Uterus (tissue), 3 donors: ENCODE measurements at regions not wholly inside any gene's neighbourhood (a gene's known extent, or its start where the extent isn't known, plus 50 kb on each side); places are given as distances from the start of the nearest gene placed in this dataset.

Experiments used
- DNase-seq, 2 donors: peaks; one replicate each; pipeline ENCODE4 v3.0.0-alpha.2; 2019 to 2020
- H3K27ac ChIP-seq, 2 donors: fragments of 200-600 bp; sonication (generic); 1 replicate in 1 of 2; 2 replicates in 1 of 2; pipeline ENCODE4 v1.5.1; 2016 to 2018
- H3K27me3 ChIP-seq, 2 donors: fragments of 200-600 bp; sonication (generic); one replicate each; pipeline ENCODE4 v1.5.1; 2018 to 2019; ENCODE audit warnings: control low read depth in 1 of 2
- H3K36me3 ChIP-seq, 2 donors: fragments of 200-600 bp; sonication (generic); one replicate each; pipeline ENCODE4 v1.5.1; 2019; ENCODE audit warnings: control low read depth in 1 of 2
- H3K4me1 ChIP-seq, 2 donors: fragments of 200-600 bp; sonication (generic); one replicate each; pipeline ENCODE4 v1.5.1; 2018 to 2019; ENCODE audit warnings: control low read depth in 1 of 2
- H3K4me3 ChIP-seq, 2 donors: fragments of 200-600 bp; sonication (generic); 1 replicate in 1 of 2; 2 replicates in 1 of 2; pipeline ENCODE4 v1.5.1; 2018 to 2019; ENCODE audit warnings: mild to moderate bottlenecking in 1 of 2
- H3K9me3 ChIP-seq, 2 donors: fragments of 200-600 bp; sonication (generic); one replicate each; pipeline ENCODE4 v1.5.1; 2019; ENCODE audit warnings: control low read depth in 1 of 2
- POLR2A ChIP-seq, 2 donors: fragments of 450-650 bp; IDR thresholded peaks; one replicate each; pipeline ENCODE4 v1.6.1; 2016; ENCODE audit warnings: antibody characterized with exemption in 2 of 2, mild to moderate bottlenecking in 1 of 2, moderate library complexity in 1 of 2
- intact Hi-C: fragments of 100-400 bp; cut with DNase I; formaldehyde crosslinking; loops from one replicate; pipeline ENCODE4 v1.15.1; 2023; ENCODE audit warnings: low total_unique reads
- TF ChIP-seq, protein P1 (sequence below), 4 experiments: fragments of 200-600 bp in 2 of 4; fragments of 450-650 bp in 2 of 4; sonication (generic) in 2 of 4; IDR thresholded peaks; one replicate each; pipeline ENCODE4 v1.5.1; 2016 to 2019; ENCODE audit warnings: antibody characterized with exemption in 4 of 4, mild to moderate bottlenecking in 2 of 4, moderate library complexity in 1 of 4
- donor health status: DM: yes; HTN: yes; CAD: no.

DNA sequence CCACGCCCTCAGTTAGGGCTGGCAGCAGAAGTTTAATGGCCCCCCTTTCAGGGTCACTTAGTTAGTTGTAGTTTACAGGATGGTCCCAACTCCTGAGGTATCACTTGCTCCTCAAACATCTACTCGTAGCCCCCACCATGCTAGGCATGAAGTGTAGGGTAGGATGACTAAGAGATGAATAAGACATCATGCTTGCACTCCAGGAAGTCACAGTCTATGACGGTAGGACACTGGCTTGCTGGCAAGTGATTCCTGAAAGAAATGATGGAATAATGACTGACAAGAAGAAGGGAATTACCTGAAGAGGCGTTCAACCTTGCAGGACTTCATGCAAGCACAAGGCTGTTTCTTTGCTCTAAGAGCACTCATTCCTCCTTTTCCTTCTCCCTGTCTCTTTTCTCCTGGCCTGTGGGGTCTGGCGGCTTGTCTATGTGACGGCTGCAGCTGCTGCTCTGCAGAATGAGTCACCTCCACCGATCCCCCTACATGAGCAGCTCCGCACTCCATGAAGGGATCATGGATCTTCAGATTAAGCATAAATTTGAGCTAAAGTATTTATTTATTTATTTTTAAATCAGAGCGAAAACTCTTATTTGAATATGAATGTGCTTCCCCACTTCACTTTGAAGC is 82.9 kb upstream of the BOC start:
- intact Hi-C loops, result loop anchor here (10.0 kb wide), 1 partner anchor 64 kb away; no protein-coding TSS in a partner anchor
- no peak for TF ChIP-seq POLR2A (IDR thresholded peaks at IDR 0.05)
- TF ChIP-seq, protein P1, sequence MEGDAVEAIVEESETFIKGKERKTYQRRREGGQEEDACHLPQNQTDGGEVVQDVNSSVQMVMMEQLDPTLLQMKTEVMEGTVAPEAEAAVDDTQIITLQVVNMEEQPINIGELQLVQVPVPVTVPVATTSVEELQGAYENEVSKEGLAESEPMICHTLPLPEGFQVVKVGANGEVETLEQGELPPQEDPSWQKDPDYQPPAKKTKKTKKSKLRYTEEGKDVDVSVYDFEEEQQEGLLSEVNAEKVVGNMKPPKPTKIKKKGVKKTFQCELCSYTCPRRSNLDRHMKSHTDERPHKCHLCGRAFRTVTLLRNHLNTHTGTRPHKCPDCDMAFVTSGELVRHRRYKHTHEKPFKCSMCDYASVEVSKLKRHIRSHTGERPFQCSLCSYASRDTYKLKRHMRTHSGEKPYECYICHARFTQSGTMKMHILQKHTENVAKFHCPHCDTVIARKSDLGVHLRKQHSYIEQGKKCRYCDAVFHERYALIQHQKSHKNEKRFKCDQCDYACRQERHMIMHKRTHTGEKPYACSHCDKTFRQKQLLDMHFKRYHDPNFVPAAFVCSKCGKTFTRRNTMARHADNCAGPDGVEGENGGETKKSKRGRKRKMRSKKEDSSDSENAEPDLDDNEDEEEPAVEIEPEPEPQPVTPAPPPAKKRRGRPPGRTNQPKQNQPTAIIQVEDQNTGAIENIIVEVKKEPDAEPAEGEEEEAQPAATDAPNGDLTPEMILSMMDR (IDR thresholded peaks at IDR 0.05), result no peak
- H3K27me3 ChIP-seq, result no peaks in the 10 kb centered on the region
- DNase-seq, result no peak
- no peak overlapping the region for H3K4me3 ChIP-seq
- no peak overlapping the region for H3K27ac ChIP-seq
- no peaks in the 10 kb centered on the region for H3K36me3 ChIP-seq
- no peaks in the 10 kb centered on the region for H3K4me1 ChIP-seq
- no peaks in the 10 kb centered on the region for H3K9me3 ChIP-seq

DNA sequence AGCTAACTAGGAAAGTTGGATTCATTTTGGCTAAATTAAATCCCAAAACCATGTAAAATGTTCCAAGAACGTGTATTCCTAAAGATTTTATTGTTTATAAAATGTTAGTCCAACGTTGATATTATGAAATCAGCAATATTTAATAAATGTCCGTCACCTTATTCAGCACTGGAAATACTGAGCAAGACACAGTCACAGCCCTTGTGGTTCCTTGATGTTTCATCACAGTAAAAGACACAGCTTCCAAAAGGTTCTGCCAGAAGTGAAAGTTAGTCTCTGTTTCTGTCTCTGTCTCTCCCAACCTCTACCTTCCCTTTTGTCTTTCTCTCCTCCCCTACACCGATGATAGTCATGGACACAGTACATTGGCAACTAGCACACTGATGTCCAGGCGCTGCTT is 82.2 kb upstream of the BOC start:
- no peaks in the 10 kb centered on the region for H3K36me3 ChIP-seq
- no peak for DNase-seq
- no peaks in the 10 kb centered on the region for H3K4me1 ChIP-seq
- no peak overlapping the region for H3K27ac ChIP-seq
- no peak overlapping the region for H3K4me3 ChIP-seq
- H3K27me3 ChIP-seq, result no peaks in the 10 kb centered on the region
- TF ChIP-seq, protein P1 (IDR thresholded peaks at IDR 0.05), result no peak
- H3K9me3 ChIP-seq, result no peaks in the 10 kb centered on the region
- intact Hi-C loops, result loop anchor here (10.0 kb wide), 1 partner anchor 64 kb away; no protein-coding TSS in a partner anchor

DNA sequence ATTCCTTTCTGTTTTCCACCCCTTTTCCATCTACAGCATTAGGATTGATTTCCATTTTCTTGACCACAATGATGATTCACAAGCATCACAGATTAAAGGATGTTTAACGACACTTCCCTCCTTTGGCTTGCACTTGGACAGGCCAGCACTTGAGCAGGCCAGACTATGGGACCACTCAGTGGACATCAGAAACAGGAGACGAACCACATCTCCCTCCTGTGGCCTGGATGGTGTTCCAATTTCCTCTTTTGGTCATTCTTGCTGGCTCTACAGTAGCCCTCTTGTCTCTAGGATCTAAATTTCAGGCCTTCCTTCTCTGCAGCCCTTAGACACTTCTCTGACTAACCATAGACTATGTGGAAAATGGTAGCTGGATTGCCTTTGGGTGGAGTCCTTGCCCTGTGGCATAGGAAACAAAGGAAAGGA is 78.8 kb upstream of the BOC start:
- Histone ChIP-seq H3K27me3 (no peaks in the 10 kb centered on the region), H3K36me3 (no peaks in the 10 kb centered on the region), H3K4me3 (no peak overlapping the region), H3K27ac (no peak overlapping the region), H3K9me3 (no peaks in the 10 kb centered on the region), H3K4me1 (no peaks in the 10 kb centered on the region)
- intact Hi-C loops, result no loop called here
- TF ChIP-seq, protein P1 (IDR thresholded peaks at IDR 0.05), result no peak
- no peak for TF ChIP-seq POLR2A (IDR thresholded peaks at IDR 0.05)
- DNase-seq, result no peak

DNA sequence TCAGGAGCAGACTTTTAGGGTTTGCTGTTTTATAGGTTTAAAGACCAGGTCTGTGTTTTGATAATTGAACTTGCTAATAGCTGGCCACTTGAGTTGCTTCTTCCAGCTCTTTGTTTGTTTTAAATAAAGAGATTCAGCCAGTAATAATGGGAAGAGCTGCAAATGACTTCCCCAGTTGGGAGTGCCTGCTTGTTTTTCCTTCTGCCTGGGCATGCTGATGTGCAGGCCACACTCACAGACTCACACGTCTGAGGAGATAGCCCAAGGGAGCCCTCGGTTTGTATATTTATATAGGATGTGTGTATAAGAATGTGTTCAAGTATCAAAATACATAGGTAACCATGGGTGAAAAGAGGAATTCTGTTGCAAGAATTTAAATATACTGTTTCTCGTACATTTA is 78.2 kb upstream of the BOC start:
- Histone ChIP-seq H3K36me3 (no peaks in the 10 kb centered on the region), H3K9me3 (no peaks in the 10 kb centered on the region), H3K27ac (no peak overlapping the region), H3K4me3 (no peak overlapping the region), H3K27me3 (no peaks in the 10 kb centered on the region), H3K4me1 (no peaks in the 10 kb centered on the region)
- TF ChIP-seq, protein P1 (IDR thresholded peaks at IDR 0.05), result no peak
- TF ChIP-seq POLR2A (IDR thresholded peaks at IDR 0.05), result no peak
- intact Hi-C loops, result no loop called here
- no peak for DNase-seq

DNA sequence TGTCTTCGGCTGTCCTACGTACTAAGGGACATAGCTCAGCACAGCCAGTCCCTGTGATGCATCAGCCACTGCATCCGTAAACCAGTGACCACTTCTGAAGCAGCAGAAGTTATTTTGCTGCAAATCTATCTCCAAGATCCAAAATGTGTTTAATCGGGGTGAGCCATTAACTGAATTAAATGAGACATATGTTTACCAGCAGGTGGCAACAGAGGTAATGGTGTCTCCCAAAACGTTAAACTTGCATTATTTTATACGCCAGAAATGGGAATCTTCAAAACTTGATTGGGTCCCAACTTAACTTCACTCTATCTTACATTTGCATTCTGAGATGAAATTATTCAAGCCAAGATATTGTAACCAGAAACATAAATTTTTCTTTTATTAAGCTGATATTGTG is 75.3 kb upstream of the BOC start:
- Histone ChIP-seq H3K27ac (peak overlapping the region; percentile 31 to 42), H3K4me1 (no peaks in the 10 kb centered on the region)

More for the DNA sequence above, 75.3 kb upstream of the BOC start:
- no peaks in the 10 kb centered on the region for H3K9me3 ChIP-seq
- H3K27me3 ChIP-seq, result no peaks in the 10 kb centered on the region
- no peaks in the 10 kb centered on the region for H3K36me3 ChIP-seq
- TF ChIP-seq, protein P1 (IDR thresholded peaks at IDR 0.05), result peak; percentile 68 to 83 (median 76)
- no peak for TF ChIP-seq POLR2A (IDR thresholded peaks at IDR 0.05)
- no peak for DNase-seq
- intact Hi-C loops, result loop anchor here (5.0 kb wide), 1 partner anchor 151 kb away; no protein-coding TSS in a partner anchor
- no peak overlapping the region for H3K4me3 ChIP-seq
